ENCODE measurements at regions not wholly inside any gene's neighbourhood (a gene's known extent, or its start where the extent isn't known, plus 50 kb on each side); places are given as distances from the start of the nearest gene placed in this dataset.

DNA sequence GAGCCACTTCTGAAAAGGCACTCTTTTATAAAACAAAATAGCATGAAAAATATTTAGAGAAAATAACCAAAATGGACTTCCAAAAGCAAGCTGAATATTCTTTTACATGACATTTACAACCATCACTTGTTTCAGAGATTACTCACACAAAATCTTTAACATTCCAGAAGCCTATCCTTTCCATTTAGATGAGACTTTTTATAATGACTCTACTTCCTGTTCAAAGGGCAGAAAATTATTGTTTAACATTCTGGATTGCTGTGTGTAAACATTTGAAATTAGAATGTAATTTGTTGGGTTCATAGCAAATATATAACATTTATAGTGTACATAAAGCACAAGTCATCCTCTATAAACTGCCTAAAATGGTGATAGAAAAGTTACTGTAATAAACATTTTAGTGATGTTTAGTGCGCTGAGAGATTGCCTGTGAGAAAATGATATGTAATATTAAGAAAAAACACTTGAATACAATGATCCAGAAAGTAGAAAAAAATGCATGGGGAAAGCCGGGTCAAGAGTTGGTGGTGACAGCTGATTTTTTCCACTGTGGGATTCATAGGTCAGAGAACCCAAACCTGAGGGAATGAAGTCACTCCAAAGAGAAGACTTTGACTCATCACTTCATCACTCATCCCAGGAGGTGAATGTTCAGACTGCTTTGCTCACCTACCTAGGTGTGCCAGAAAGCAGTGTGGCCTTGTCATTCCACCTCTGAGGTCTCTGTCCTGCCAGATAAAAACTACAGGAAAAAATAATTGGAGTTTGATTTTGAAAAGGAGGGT, 305.8 kb downstream of the ARPP21 start:
- 80% methylated on average over 1 of the region's 2 CpGs for WGBS (ENCODE audit: insufficient coverage)
- CTCF ChIA-PET = interaction anchor here in 1 of 2 donors (1.0 kb wide), 1 partner anchor 9 kb away, joined by 3 read pairs; no protein-coding TSS in a partner anchor
- no peak for ATAC-seq (replicated peaks in 1 of 4)

DNA sequence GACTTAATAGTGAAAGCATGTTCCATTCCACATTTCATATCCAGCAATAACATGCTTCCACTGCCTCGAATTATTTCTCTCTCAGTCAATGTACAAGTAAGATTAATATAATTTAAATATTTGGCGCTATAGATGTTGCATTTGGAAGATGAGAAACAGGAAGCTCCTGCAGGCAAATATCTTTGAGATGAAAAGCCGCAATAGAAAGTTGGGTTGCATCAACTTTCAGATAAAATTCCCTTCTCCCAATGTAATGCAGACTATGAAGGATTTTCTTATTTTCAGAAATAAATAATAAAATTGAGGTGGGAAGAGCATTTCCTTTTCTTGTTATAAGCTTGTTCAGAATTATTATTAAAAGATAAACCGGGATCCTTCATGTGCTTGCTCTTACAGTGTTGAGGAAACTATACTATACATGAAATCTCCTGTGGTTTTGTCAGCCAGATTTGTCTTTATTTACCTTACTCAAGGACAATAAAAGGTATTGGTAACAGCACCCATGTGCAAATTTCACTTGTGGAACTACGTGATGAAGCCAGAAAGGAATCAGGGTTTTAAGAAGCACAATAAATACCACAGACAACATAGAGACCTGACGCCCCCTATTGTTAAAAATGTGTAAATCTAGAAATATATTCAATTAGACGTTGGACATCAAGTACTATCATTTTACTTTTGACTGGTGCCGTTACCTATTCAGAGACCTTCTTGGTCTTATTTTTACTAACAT, 307.0 kb downstream of the ARPP21 start:
- Histone ChIP-seq H3K36me3 (ENCODE audit: control insufficient read depth in 2 of 2, extremely low read depth in 1 of 2, insufficient read depth in 1 of 2, low read length in 1 of 2) (no peaks in the 10 kb centered on the region), H3K27me3 (replicated peaks in 1 of 2; ENCODE audit: control insufficient read depth in 2 of 2, extremely low read depth in 1 of 2, insufficient read depth in 2 of 2, low read length in 1 of 2) (no peaks in the 10 kb centered on the region), H3K4me1 (ENCODE audit: control insufficient read depth in 1 of 2, extremely low read depth in 1 of 2, insufficient read depth in 2 of 2, low read length in 2 of 2) (no peaks in the 10 kb centered on the region), H3K4me3 (ENCODE audit: control insufficient read depth in 1 of 2, extremely low read depth in 1 of 2, low read length in 1 of 2) (no peak overlapping the region), H3K9me3 (no peaks in the 10 kb centered on the region), H3K27ac (ENCODE audit: low read length) (no peak overlapping the region)
- ChIA-PET POLR2A (interaction anchor here in 1 of 2 donors (0.5 kb wide), 1 partner anchor 1160 kb away, joined by 3 read pairs; no protein-coding TSS in a partner anchor), CTCF (interaction anchor here in 1 of 2 donors (1.0 kb wide), 1 partner anchor 11 kb away, joined by 3 read pairs; no protein-coding TSS in a partner anchor)
- Mint-ChIP-seq H3K36me3 (no peaks in the 10 kb centered on the region), H3K4me3 (no peak overlapping the region), H3K4me1 (no peaks in the 10 kb centered on the region), H3K27ac (no peak overlapping the region), H3K27me3 (no peaks in the 10 kb centered on the region), H3K9me3 (no peaks in the 10 kb centered on the region)
- no CpG with 5 or more reads among the region's 8 CpGs for WGBS (ENCODE audit: insufficient coverage)
- ATAC-seq (replicated peaks in 1 of 4) (no peak), DNase-seq (no peak)

More for the DNA sequence above, 305.8 kb downstream of the ARPP21 start:
- no peak overlapping the region for H3K27ac Mint-ChIP-seq
- H3K27me3 Mint-ChIP-seq = no peaks in the 10 kb centered on the region
- H3K36me3 Mint-ChIP-seq = no peaks in the 10 kb centered on the region
- no peak for DNase-seq
- H3K9me3 Mint-ChIP-seq = no peaks in the 10 kb centered on the region
- no peak overlapping the region for H3K4me3 Mint-ChIP-seq
- no peak overlapping the region for H3K4me3 ChIP-seq (ENCODE audit: control insufficient read depth in 1 of 2, extremely low read depth in 1 of 2, low read length in 1 of 2)
- POLR2A ChIA-PET = no interaction called here
- H3K27ac ChIP-seq (ENCODE audit: low read length) = no peak overlapping the region
- no peaks in the 10 kb centered on the region for H3K27me3 ChIP-seq (replicated peaks in 1 of 2; ENCODE audit: control insufficient read depth in 2 of 2, extremely low read depth in 1 of 2, insufficient read depth in 2 of 2, low read length in 1 of 2)
- H3K9me3 ChIP-seq = no peaks in the 10 kb centered on the region
- no peaks in the 10 kb centered on the region for H3K4me1 ChIP-seq (ENCODE audit: control insufficient read depth in 1 of 2, extremely low read depth in 1 of 2, insufficient read depth in 2 of 2, low read length in 2 of 2)
- no peaks in the 10 kb centered on the region for H3K4me1 Mint-ChIP-seq
- H3K36me3 ChIP-seq (ENCODE audit: control insufficient read depth in 2 of 2, extremely low read depth in 1 of 2, insufficient read depth in 1 of 2, low read length in 1 of 2) = no peaks in the 10 kb centered on the region

- Mint-ChIP-seq H3K9me3 (peaks cover 0 to under 1% (median 0%) of the 10 kb centered on the region in 3 donors), H3K4me1 (no peaks in the 10 kb centered on the region), H3K36me3 (no peaks in the 10 kb centered on the region), H3K4me3 (no peak overlapping the region), H3K27ac (no peak overlapping the region), H3K27me3 (no peaks in the 10 kb centered on the region)
- DNase-seq = no peak
- no peak for ATAC-seq (replicated peaks in 1 of 4)
- POLR2A ChIA-PET = interaction anchor here in 1 of 2 donors (0.5 kb wide), 1 partner anchor 1161 kb away, joined by 3 read pairs; no protein-coding TSS in a partner anchor
- CTCF ChIA-PET = no interaction called here
- no peak overlapping the region for H3K4me3 ChIP-seq (ENCODE audit: control insufficient read depth in 1 of 2, extremely low read depth in 1 of 2, low read length in 1 of 2)
- no peaks in the 10 kb centered on the region for H3K4me1 ChIP-seq (ENCODE audit: control insufficient read depth in 1 of 2, extremely low read depth in 1 of 2, insufficient read depth in 2 of 2, low read length in 2 of 2)
- H3K27ac ChIP-seq (ENCODE audit: low read length) = no peak overlapping the region
- no CpG with 5 or more reads among the region's 2 CpGs for WGBS (ENCODE audit: insufficient coverage)
- no peaks in the 10 kb centered on the region for H3K9me3 ChIP-seq
- no peaks in the 10 kb centered on the region for H3K27me3 ChIP-seq (replicated peaks in 1 of 2; ENCODE audit: control insufficient read depth in 2 of 2, extremely low read depth in 1 of 2, insufficient read depth in 2 of 2, low read length in 1 of 2)
- no peaks in the 10 kb centered on the region for H3K36me3 ChIP-seq (ENCODE audit: control insufficient read depth in 2 of 2, extremely low read depth in 1 of 2, insufficient read depth in 1 of 2, low read length in 1 of 2)
These were observed 307.7 kb downstream of the ARPP21 start for GRCh38 chr3:35946854-35947515.

GRCh38 chr3:35950021-35950420, 310.7 kb downstream of the ARPP21 start:
- ChIA-PET POLR2A (no interaction called here), CTCF (interaction anchor here in 1 of 2 donors (0.5 kb wide), 1 partner anchor 632 kb away, joined by 3 read pairs; no protein-coding TSS in a partner anchor)
- no peaks in the 10 kb centered on the region for H3K9me3 ChIP-seq
- no peaks in the 10 kb centered on the region for H3K4me1 ChIP-seq (ENCODE audit: control insufficient read depth in 1 of 2, extremely low read depth in 1 of 2, insufficient read depth in 2 of 2, low read length in 2 of 2)
- ATAC-seq (replicated peaks in 1 of 4) (no peak), DNase-seq (no peak)
- H3K36me3 ChIP-seq (ENCODE audit: control insufficient read depth in 2 of 2, extremely low read depth in 1 of 2, insufficient read depth in 1 of 2, low read length in 1 of 2) = no peaks in the 10 kb centered on the region
- no peaks in the 10 kb centered on the region for H3K4me1 Mint-ChIP-seq
- no peak overlapping the region for H3K4me3 Mint-ChIP-seq
- H3K27ac ChIP-seq (ENCODE audit: low read length) = no peak overlapping the region
- no peak overlapping the region for H3K4me3 ChIP-seq (ENCODE audit: control insufficient read depth in 1 of 2, extremely low read depth in 1 of 2, low read length in 1 of 2)
- H3K27me3 ChIP-seq (replicated peaks in 1 of 2; ENCODE audit: control insufficient read depth in 2 of 2, extremely low read depth in 1 of 2, insufficient read depth in 2 of 2, low read length in 1 of 2) = no peaks in the 10 kb centered on the region
- peaks cover 0 to 3% (median 0%) of the 10 kb centered on the region in 3 donors for H3K9me3 Mint-ChIP-seq
- no peaks in the 10 kb centered on the region for H3K36me3 Mint-ChIP-seq
- no peaks in the 10 kb centered on the region for H3K27me3 Mint-ChIP-seq
- no peak overlapping the region for H3K27ac Mint-ChIP-seq
- WGBS (ENCODE audit: insufficient coverage) = 100% methylated on average over 1 of the region's 1 CpG

GRCh38 chr3:35954413-35954812, 315.1 kb downstream of the ARPP21 start:
- CTCF ChIA-PET = no interaction called here

DNA sequence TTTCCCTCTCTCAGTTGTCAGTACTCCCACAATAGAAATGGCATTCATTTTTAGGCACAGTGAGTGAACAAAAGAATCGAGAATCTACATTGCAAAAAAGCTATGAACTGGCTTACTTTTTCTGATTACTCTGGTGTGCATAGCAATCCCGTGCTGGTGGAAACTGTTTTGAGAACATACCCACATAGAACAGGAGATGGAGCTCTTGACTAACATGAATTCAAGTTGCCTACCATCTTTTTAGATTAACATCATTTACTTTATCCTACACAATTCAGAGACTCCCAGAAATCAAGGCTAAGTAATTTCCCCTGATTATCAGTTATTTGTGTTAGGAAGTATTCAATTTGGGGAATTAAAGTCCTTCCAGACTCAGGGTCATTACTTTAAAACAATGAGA, 326.6 kb downstream of the ARPP21 start:
- no peak overlapping the region for H3K27ac Mint-ChIP-seq
- ATAC-seq (replicated peaks in 1 of 4) = no peak
- WGBS (ENCODE audit: insufficient coverage) = 10% methylated on average over 2 of the region's 2 CpGs
- H3K27me3 Mint-ChIP-seq = peaks cover 0 to 2% of the 10 kb centered on the region in 2 donors
- no peaks in the 10 kb centered on the region for H3K36me3 Mint-ChIP-seq
- Histone ChIP-seq H3K36me3 (ENCODE audit: control insufficient read depth in 2 of 2, extremely low read depth in 1 of 2, insufficient read depth in 1 of 2, low read length in 1 of 2) (no peaks in the 10 kb centered on the region), H3K4me3 (ENCODE audit: control insufficient read depth in 1 of 2, extremely low read depth in 1 of 2, low read length in 1 of 2) (no peak overlapping the region), H3K27ac (ENCODE audit: low read length) (no peak overlapping the region), H3K4me1 (ENCODE audit: control insufficient read depth in 1 of 2, extremely low read depth in 1 of 2, insufficient read depth in 2 of 2, low read length in 2 of 2) (peaks cover 0 to 2% of the 10 kb centered on the region in 2 experiments), H3K9me3 (no peaks in the 10 kb centered on the region), H3K27me3 (replicated peaks in 1 of 2; ENCODE audit: control insufficient read depth in 2 of 2, extremely low read depth in 1 of 2, insufficient read depth in 2 of 2, low read length in 1 of 2) (no peaks in the 10 kb centered on the region)
- no peak overlapping the region for H3K4me3 Mint-ChIP-seq
- ChIA-PET CTCF (no interaction called here), POLR2A (interaction anchor here in 1 of 2 donors (0.5 kb wide), 1 partner anchor 20 kb away, joined by 3 read pairs; no protein-coding TSS in a partner anchor)
- no peaks in the 10 kb centered on the region for H3K9me3 Mint-ChIP-seq
- DNase-seq = peak in 1 of 35 experiments; percentile 11
- peaks cover 2 to 10% (median 2%) of the 10 kb centered on the region in 3 donors for H3K4me1 Mint-ChIP-seq

More at GRCh38 chr3:35954413-35954812, 315.1 kb downstream of the ARPP21 start:
- no peaks in the 10 kb centered on the region for H3K9me3 ChIP-seq
- Mint-ChIP-seq H3K27me3 (no peaks in the 10 kb centered on the region), H3K4me1 (no peaks in the 10 kb centered on the region), H3K36me3 (no peaks in the 10 kb centered on the region), H3K27ac (no peak overlapping the region), H3K9me3 (peaks cover 0 to 11% (median 0%) of the 10 kb centered on the region in 3 donors), H3K4me3 (no peak overlapping the region)
- ATAC-seq (replicated peaks in 1 of 4) (no peak), DNase-seq (no peak)
- no peaks in the 10 kb centered on the region for H3K27me3 ChIP-seq (replicated peaks in 1 of 2; ENCODE audit: control insufficient read depth in 2 of 2, extremely low read depth in 1 of 2, insufficient read depth in 2 of 2, low read length in 1 of 2)
- no peaks in the 10 kb centered on the region for H3K36me3 ChIP-seq (ENCODE audit: control insufficient read depth in 2 of 2, extremely low read depth in 1 of 2, insufficient read depth in 1 of 2, low read length in 1 of 2)
- no peak overlapping the region for H3K27ac ChIP-seq (ENCODE audit: low read length)
- H3K4me3 ChIP-seq (ENCODE audit: control insufficient read depth in 1 of 2, extremely low read depth in 1 of 2, low read length in 1 of 2) = no peak overlapping the region
- POLR2A ChIA-PET = interaction anchor here in 1 of 2 donors (0.7 kb wide), 1 partner anchor 137 kb away, joined by 5 read pairs; no protein-coding TSS in a partner anchor
- no peaks in the 10 kb centered on the region for H3K4me1 ChIP-seq (ENCODE audit: control insufficient read depth in 1 of 2, extremely low read depth in 1 of 2, insufficient read depth in 2 of 2, low read length in 2 of 2)
